ENCODE measurements at regions not wholly inside any gene's neighbourhood (a gene's known extent, or its start where the extent isn't known, plus 50 kb on each side); places are given as distances from the start of the nearest gene placed in this dataset.
"Not testable (repeated sequence)": the region's sequence is repeated elsewhere in the genome, so short reads cannot be mapped to it uniquely, and the experiment has no call there.

DNA sequence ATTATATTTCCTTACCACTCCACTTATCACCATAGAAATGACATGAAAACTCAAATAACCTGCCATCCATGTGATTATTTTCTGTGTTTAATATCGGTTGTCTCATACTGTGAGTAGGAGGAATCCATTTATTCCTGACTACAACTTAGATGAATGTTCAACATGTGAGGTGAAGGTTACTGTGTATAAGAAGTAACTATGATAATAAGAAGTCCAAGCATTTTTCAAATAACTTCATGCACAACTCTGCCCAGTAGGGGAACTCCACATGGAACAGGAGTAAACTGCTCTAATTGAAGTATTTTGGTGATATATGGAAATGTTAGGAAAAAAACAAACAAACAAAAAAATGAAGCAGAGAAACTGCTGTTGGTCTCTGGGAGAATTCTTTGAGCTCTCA lies 447.5 kb upstream of the GRIN3A start:
- TF ChIP-seq POLR2AphosphoS5 (IDR thresholded peaks at IDR 0.05; ENCODE audit: borderline replicate concordance, low read depth, low read length) (no peak), FOXP2 (optimal IDR thresholded peaks at IDR 0.05; ENCODE audit: control extremely low read depth, extremely low read length, insufficient read depth) (no peak), EZH2 (IDR thresholded peaks at IDR 0.05) (no peak)
- no peaks in the 10 kb centered on the region for H3K9me3 ChIP-seq (ENCODE audit: low read depth, low read length)
- DNase-seq (ENCODE audit: low read depth, low spot score): no peak
- no peaks in the 10 kb centered on the region for H3K36me3 ChIP-seq (ENCODE audit: insufficient read depth, low read length)
- no peak overlapping the region for H3K9ac ChIP-seq (ENCODE audit: insufficient read length)
- no peak overlapping the region for H3K27ac ChIP-seq
- H3K4me3 ChIP-seq: no peak overlapping the region

DNA sequence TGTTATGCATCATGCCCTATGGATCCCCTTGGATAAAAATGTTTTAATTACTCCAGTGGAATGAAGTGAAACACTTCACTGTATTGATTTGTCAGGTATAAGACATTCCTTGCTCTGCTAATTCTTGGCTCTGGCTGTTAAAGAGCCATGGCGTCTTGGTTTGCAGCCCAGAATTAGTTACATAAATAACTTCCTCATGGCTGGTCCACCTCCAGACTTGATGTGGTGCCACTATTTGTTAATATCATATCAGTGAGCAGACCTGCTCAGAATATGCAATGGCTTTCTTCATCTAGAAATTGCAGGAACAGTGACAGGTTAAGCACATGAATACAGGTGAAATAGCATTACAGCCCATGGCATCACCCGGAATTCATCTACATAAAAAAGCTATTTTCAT lies 446.9 kb upstream of the GRIN3A start:
- TF ChIP-seq FOXP2 (optimal IDR thresholded peaks at IDR 0.05; ENCODE audit: control extremely low read depth, extremely low read length, insufficient read depth): no peak
- no peak for TF ChIP-seq POLR2AphosphoS5 (IDR thresholded peaks at IDR 0.05; ENCODE audit: borderline replicate concordance, low read depth, low read length)
- TF ChIP-seq EZH2 (IDR thresholded peaks at IDR 0.05): no peak
- DNase-seq (ENCODE audit: low read depth, low spot score): no peak
- H3K9ac ChIP-seq (ENCODE audit: insufficient read length): no peak overlapping the region
- no peak overlapping the region for H3K4me3 ChIP-seq
- H3K36me3 ChIP-seq (ENCODE audit: insufficient read depth, low read length): no peaks in the 10 kb centered on the region
- H3K27ac ChIP-seq: no peak overlapping the region
- H3K9me3 ChIP-seq (ENCODE audit: low read depth, low read length): no peaks in the 10 kb centered on the region

DNA sequence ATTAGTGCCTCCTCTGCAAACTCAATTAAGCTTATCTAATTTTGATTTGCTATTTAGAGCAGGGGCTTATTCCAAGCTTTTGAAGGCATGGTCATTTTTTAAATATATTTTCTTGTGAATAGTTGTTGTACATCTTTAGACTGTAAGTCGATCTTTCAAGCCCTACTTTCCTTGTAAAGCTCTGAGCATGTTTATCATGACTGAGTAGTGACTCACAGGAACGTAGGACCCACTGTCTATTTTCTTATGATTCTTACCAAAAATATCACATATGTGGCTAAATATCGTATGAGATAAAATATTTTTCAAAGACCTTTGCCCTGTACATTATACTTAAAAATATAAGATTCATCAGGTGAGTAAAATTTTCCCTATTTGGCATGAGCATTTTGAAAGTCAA lies 440.4 kb upstream of the GRIN3A start:
- H3K4me3 ChIP-seq: no peak overlapping the region
- H3K36me3 ChIP-seq (ENCODE audit: insufficient read depth, low read length): no peaks in the 10 kb centered on the region
- peaks cover 6% of the 10 kb centered on the region; the same call in 1 of the 2 replicates for H3K9me3 ChIP-seq (ENCODE audit: low read depth, low read length)
- H3K9ac ChIP-seq (ENCODE audit: insufficient read length): no peak overlapping the region
- DNase-seq (ENCODE audit: low read depth, low spot score): no peak
- H3K27ac ChIP-seq: no peak overlapping the region
- no peak for TF ChIP-seq POLR2AphosphoS5 (IDR thresholded peaks at IDR 0.05; ENCODE audit: borderline replicate concordance, low read depth, low read length)
- TF ChIP-seq EZH2 (IDR thresholded peaks at IDR 0.05): no peak
- no peak for TF ChIP-seq FOXP2 (optimal IDR thresholded peaks at IDR 0.05; ENCODE audit: control extremely low read depth, extremely low read length, insufficient read depth)

DNA sequence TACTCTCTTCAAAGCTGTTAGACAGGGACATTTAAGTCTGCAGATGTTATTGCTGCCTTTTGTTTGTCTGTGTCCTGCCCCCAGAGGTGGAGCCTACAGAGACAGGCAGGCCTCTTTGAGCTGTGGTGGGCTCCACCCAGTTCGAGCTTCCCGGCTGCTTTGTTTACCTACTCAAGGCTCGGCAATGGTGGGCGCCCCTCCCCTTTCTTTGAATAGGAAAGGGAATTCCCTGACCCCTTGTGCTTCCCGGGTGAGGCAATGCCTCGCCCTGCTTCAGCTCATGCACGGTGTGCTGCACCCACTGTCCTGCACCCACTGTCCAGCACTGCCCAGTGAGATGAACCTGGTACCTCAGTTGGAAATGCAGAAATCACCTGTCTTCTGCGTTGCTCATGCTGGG lies 435.8 kb upstream of the GRIN3A start:
- H3K27ac ChIP-seq; H3K36me3 ChIP-seq (ENCODE audit: insufficient read depth, low read length); DNase-seq (ENCODE audit: low read depth, low spot score); H3K4me3 ChIP-seq; H3K9ac ChIP-seq (ENCODE audit: insufficient read length); H3K9me3 ChIP-seq (ENCODE audit: low read depth, low read length): not testable (repeated sequence)

DNA sequence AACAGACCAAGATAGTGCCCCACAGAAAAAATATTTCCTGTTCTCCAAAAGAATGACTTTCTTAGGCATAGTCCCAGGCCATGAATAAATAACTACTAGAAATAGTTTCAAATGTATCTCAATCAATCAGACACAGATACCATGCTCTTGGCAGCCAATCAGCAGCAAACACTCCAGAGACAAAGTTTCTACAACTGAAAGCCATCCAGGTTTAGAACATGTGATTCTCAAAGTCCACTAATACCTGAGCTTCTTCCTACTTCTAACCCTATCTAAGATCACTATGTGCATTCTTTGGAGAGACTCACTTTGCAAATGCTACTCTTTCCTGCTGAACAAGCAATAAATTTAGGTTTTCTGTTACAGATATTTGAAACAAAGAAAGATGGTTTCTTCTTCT lies 425.8 kb upstream of the GRIN3A start:
- DNase-seq (ENCODE audit: low read depth, low spot score): no peak
- Histone ChIP-seq H3K27ac (no peak overlapping the region), H3K4me3 (no peak overlapping the region), H3K36me3 (ENCODE audit: insufficient read depth, low read length) (no peaks in the 10 kb centered on the region), H3K9ac (ENCODE audit: insufficient read length) (no peak overlapping the region), H3K9me3 (ENCODE audit: low read depth, low read length) (no peaks in the 10 kb centered on the region)
- TF ChIP-seq FOXP2 (optimal IDR thresholded peaks at IDR 0.05; ENCODE audit: control extremely low read depth, extremely low read length, insufficient read depth): no peak
- no peak for TF ChIP-seq EZH2 (IDR thresholded peaks at IDR 0.05)
- no peak for TF ChIP-seq POLR2AphosphoS5 (IDR thresholded peaks at IDR 0.05; ENCODE audit: borderline replicate concordance, low read depth, low read length)

DNA sequence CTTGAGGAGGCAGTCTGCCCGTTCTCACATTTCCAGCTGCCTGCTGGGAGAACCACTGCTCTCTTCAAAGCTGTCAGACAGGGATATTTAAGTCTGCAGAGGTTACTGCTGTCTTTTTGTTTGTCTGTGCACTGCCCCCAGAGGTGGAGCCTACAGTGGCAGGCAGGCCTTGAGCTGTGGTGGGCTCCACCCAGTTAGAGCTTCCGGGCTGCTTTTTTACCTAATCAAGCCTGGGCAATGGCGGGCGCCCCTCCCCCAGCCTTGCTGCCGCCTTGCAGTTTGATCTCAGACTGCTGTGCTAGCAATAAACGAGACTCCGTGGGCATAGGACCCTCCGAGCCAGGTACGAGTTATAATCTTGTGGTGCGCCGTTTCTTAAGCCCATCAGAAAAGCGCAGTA lies 414.6 kb upstream of the GRIN3A start:
- H3K27ac ChIP-seq; H3K9ac ChIP-seq (ENCODE audit: insufficient read length); H3K36me3 ChIP-seq (ENCODE audit: insufficient read depth, low read length); H3K4me3 ChIP-seq; DNase-seq (ENCODE audit: low read depth, low spot score); H3K9me3 ChIP-seq (ENCODE audit: low read depth, low read length): not testable (repeated sequence)

DNA sequence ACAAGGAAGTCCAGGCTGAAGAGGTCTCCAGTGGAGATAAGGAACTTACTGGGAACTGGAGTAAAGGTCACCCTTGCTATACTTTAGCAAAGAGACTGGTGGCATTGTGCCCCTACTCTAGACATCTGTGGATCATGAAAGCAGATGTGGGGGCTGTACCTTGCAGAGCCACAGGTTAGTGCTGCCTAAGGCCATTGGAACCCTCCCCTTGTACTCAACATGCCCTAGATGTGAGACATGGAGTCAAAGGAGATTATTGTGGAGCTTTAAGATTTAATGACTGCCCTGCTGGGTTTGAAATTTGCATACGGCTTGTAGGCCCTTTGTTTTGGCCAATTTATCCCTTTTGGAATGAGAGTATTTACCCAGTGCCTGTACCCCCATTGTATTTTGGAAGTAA lies 397.3 kb upstream of the GRIN3A start:
- no peak overlapping the region for H3K4me3 ChIP-seq
- H3K27ac ChIP-seq: no peak overlapping the region
- no peaks in the 10 kb centered on the region for H3K9me3 ChIP-seq (ENCODE audit: low read depth, low read length)
- TF ChIP-seq FOXP2 (optimal IDR thresholded peaks at IDR 0.05; ENCODE audit: control extremely low read depth, extremely low read length, insufficient read depth) (no peak), EZH2 (IDR thresholded peaks at IDR 0.05) (no peak), POLR2AphosphoS5 (IDR thresholded peaks at IDR 0.05; ENCODE audit: borderline replicate concordance, low read depth, low read length) (no peak)
- no peak overlapping the region for H3K9ac ChIP-seq (ENCODE audit: insufficient read length)
- H3K36me3 ChIP-seq (ENCODE audit: insufficient read depth, low read length): no peaks in the 10 kb centered on the region
- DNase-seq (ENCODE audit: low read depth, low spot score): no peak

DNA sequence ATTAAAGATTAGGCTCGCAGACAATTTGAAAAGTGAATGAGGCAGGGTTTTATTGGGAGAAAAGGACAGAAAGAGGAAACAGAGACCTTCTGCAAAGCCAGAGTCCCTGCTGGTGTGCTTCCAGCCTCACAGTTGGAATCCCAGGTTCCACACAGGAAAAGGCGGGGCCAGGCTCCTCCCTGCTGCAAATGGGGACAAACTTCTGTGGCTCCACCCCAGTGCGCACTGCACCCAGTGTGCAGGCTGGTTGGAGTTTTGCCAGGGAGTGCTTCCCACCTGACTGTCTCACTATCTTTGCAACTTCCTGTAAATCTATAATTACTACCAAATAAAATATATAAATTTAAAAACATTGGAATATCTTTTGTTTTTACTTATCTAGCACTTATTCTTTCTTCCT lies 386.0 kb upstream of the GRIN3A start:
- no peak for DNase-seq (ENCODE audit: low read depth, low spot score)
- Histone ChIP-seq H3K9me3 (ENCODE audit: low read depth, low read length) (no peaks in the 10 kb centered on the region), H3K9ac (ENCODE audit: insufficient read length) (no peak overlapping the region), H3K27ac (no peak overlapping the region), H3K36me3 (ENCODE audit: insufficient read depth, low read length) (no peaks in the 10 kb centered on the region), H3K4me3 (no peak overlapping the region)
- TF ChIP-seq POLR2AphosphoS5 (IDR thresholded peaks at IDR 0.05; ENCODE audit: borderline replicate concordance, low read depth, low read length) (no peak), EZH2 (IDR thresholded peaks at IDR 0.05) (no peak), FOXP2 (optimal IDR thresholded peaks at IDR 0.05; ENCODE audit: control extremely low read depth, extremely low read length, insufficient read depth) (no peak)

DNA sequence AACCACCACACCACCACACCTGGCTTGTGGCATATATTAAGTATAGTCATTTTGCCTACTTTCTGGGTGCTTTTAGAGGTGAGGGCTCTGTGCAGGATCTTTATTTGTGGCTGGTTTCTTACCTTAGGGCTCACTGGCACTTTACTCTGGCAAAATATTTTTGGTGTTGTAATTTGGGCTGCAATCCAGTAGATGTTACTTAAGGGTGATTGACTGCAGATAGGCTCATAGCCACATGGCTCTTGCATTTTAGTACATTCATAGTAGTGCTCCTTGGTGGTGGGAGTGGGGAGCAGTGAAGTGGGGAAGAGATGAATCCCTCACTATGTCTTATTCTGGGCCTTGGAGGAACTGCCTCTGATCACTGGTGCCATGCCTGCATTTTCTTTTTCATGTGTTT lies 376.1 kb upstream of the GRIN3A start:
- no peaks in the 10 kb centered on the region for H3K36me3 ChIP-seq (ENCODE audit: insufficient read depth, low read length)
- DNase-seq (ENCODE audit: low read depth, low spot score): no peak
- no peaks in the 10 kb centered on the region for H3K9me3 ChIP-seq (ENCODE audit: low read depth, low read length)
- H3K27ac ChIP-seq: no peak overlapping the region
- H3K4me3 ChIP-seq: no peak overlapping the region
- TF ChIP-seq FOXP2 (optimal IDR thresholded peaks at IDR 0.05; ENCODE audit: control extremely low read depth, extremely low read length, insufficient read depth): no peak
- no peak for TF ChIP-seq POLR2AphosphoS5 (IDR thresholded peaks at IDR 0.05; ENCODE audit: borderline replicate concordance, low read depth, low read length)
- TF ChIP-seq EZH2 (IDR thresholded peaks at IDR 0.05): no peak
- no peak overlapping the region for H3K9ac ChIP-seq (ENCODE audit: insufficient read length)

Data from SK-N-MC (cell line).